ENCODE measurements at regions not wholly inside any gene's neighbourhood (a gene's known extent, or its start where the extent isn't known, plus 50 kb on each side); places are given as distances from the start of the nearest gene placed in this dataset.

GRCh38 chr9:88927510-88927909, 63.8 kb upstream of the S1PR3 start:
- no peak for TF ChIP-seq YY1 (IDR thresholded peaks at IDR 0.05; ENCODE audit: low read depth, low read length)
- TF ChIP-seq BRCA1 (IDR thresholded peaks at IDR 0.05; ENCODE audit: low read depth, low read length) = no peak
- TF ChIP-seq TAF1 (IDR thresholded peaks at IDR 0.05; ENCODE audit: low read depth, low read length) = no peak
- TF ChIP-seq CTCF (IDR thresholded peaks at IDR 0.05; ENCODE audit: control extremely low read depth in 1 of 3, insufficient read depth in 1 of 3, low read depth in 1 of 3, low read length in 3 of 3) = no peak
- no peak for TF ChIP-seq SP2 (IDR thresholded peaks at IDR 0.05; ENCODE audit: low read length)
- no peak for TF ChIP-seq POLR2AphosphoS5 (IDR thresholded peaks at IDR 0.05; ENCODE audit: low read depth, low read length)
- no peak for TF ChIP-seq KDM1A (IDR thresholded peaks at IDR 0.05; ENCODE audit: borderline replicate concordance, low read length)
- no peak for TF ChIP-seq POLR2A (IDR thresholded peaks at IDR 0.05; ENCODE audit: control extremely low read depth in 1 of 2, low read depth in 2 of 2, low read length in 2 of 2)
- no peak for TF ChIP-seq RFX5 (IDR thresholded peaks at IDR 0.05; ENCODE audit: borderline replicate concordance, low read depth, low read length)
- no peak for TF ChIP-seq CBX5 (IDR thresholded peaks at IDR 0.05; ENCODE audit: low read depth, low read length)

Data from H1 (cell line).